DND-41 (cell line): ENCODE measurements at regions not wholly inside any gene's neighbourhood (a gene's known extent, or its start where the extent isn't known, plus 50 kb on each side); places are given as distances from the start of the nearest gene placed in this dataset.

ENCODE experiments used
- CTCF ChIP-seq: IDR thresholded peaks from 2 replicates; pipeline ENCODE4 v1.5.1; 2012; ENCODE audit warnings: borderline replicate concordance, low read length, moderate library complexity, mild to moderate bottlenecking; ENCODE audit not compliant: poor library complexity, severe bottlenecking; ENCODE audit errors: extremely low read depth
- EZH2 ChIP-seq: IDR thresholded peaks from 3 replicates; pipeline ENCODE4 v1.6.1; 2012; ENCODE audit warnings: borderline replicate concordance, low read depth, mild to moderate bottlenecking, moderate library complexity, low read length, inconsistent platforms; ENCODE audit not compliant: severe bottlenecking

- TF ChIP-seq CTCF (no peak), EZH2 (no peak)
Observed at GRCh38 chr5:126265917-126266316, 157.3 kb upstream of the GRAMD2B start.
